ENCODE measurements at regions not wholly inside any gene's neighbourhood (a gene's known extent, or its start where the extent isn't known, plus 50 kb on each side); places are given as distances from the start of the nearest gene placed in this dataset.

DNA sequence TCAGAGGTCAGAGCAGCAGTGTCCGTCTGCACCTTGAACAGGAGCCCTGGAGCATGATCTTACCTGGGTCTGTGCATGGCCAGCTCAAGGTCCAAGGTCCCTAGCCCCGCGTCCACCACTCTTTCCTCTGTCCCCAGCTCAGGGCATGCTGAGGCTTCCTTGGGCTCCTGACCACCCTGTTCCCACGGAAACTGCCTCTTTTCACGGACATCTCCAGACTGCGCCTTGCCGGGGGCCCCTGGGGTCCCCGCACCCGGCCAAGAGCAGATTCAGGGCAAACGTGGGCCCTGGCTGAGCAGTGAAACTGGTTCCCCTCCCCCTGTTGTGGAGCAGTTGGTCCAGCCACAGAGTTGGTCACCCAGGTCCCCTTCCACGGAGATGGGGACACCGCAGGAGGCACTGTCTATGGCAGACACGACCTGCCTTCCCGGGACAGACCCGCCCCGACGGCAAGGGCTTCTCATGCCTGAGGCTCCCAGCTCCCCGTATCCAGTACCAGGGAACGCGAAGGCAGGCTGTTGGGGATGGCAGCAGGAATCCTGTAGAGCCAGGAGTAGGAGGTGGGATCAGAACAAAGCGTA lies 217.4 kb upstream of the PPP2R2D start:
- FAIRE-seq (no peak), DNase-seq (ENCODE audit: insufficient read length, low spot score) (no peak)

GRCh38 chr10:131683941-131684340 lies 216.9 kb upstream of the PPP2R2D start:
- FAIRE-seq (no peak), DNase-seq (ENCODE audit: insufficient read length, low spot score) (no peak)

GRCh38 chr10:131685007-131685406 lies 215.8 kb upstream of the PPP2R2D start:
- DNase-seq (ENCODE audit: insufficient read length, low spot score): no peak
- FAIRE-seq: no peak

DNA sequence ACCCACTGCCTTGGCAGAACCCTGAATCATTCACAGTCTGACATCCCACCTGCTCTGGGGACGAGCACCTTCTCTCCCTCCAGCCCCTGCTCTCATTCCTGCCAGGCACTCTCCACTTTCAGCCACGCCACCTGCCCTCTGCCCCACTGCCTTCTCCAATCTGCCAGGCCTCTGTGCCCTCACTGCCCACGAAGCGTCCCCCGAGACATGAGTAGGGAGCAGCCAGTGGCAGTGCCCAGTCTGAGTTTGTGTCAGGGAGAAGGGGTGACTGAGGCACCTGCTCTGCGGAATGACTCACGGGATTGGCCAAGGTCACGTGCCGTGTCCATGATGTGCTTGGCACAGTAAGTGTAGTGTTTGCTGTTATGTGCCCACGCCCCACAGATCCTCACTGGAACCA lies 215.2 kb upstream of the PPP2R2D start:
- FAIRE-seq: no peak
- no peak for DNase-seq (ENCODE audit: insufficient read length, low spot score)

- DNase-seq (ENCODE audit: insufficient read length, low spot score) (no peak), FAIRE-seq (no peak)
These were observed 213.9 kb upstream of the PPP2R2D start for GRCh38 chr10:131686781-131687420.

GRCh38 chr10:131688304-131688703 lies 212.5 kb upstream of the PPP2R2D start:
- FAIRE-seq: no peak
- DNase-seq (ENCODE audit: insufficient read length, low spot score): no peak

DNA sequence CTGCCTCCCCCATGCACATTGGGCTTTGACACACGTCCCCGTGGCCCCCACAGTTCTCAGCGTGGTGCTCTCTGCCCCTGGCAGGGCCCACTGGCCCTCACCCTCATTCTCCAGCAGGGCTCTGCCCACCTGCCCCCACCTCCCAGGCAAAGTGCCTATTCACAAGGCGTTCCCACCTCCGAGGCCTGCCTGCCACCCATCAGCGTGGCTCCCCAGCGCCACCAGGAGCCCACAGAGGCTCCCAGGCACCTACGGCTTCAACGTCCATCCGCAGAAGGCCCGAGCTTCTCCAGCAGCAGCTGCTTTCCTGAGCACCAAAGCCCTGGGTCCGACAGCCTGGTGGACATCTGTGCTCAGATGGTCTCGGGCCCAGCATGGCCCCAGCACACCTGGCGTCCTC lies 211.8 kb upstream of the PPP2R2D start:
- DNase-seq (ENCODE audit: insufficient read length, low spot score) (no peak), FAIRE-seq (no peak)

- no peak for FAIRE-seq
- no peak for DNase-seq (ENCODE audit: insufficient read length, low spot score)
These were observed 211.3 kb upstream of the PPP2R2D start for GRCh38 chr10:131689486-131689885.

- DNase-seq (ENCODE audit: insufficient read length, low spot score): no peak
- no peak for FAIRE-seq
These were observed 210.7 kb upstream of the PPP2R2D start for GRCh38 chr10:131689954-131690757.

DNA sequence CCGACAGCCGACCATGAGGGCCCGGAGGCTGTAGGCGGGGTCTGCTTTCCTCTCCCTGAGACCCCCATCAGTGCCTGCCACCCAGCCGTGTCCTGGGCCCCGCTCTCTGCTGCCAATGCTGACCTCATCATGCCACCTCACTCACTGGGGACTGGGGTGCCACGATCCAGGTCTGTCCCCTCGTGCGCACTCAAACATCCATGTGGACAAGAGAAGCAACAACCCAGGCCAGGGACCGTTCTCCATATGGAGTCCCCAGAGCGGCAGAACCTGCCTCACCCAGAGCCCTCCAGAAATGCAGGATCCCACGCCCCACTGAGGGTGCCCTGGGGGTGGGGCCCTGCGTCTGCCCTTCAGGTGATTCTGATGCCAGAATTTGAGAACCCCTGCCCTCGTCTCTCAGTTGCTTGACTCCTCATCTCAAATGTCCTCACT lies 210.0 kb upstream of the PPP2R2D start:
- no peak for FAIRE-seq
- DNase-seq (ENCODE audit: insufficient read length, low spot score): no peak

DNA sequence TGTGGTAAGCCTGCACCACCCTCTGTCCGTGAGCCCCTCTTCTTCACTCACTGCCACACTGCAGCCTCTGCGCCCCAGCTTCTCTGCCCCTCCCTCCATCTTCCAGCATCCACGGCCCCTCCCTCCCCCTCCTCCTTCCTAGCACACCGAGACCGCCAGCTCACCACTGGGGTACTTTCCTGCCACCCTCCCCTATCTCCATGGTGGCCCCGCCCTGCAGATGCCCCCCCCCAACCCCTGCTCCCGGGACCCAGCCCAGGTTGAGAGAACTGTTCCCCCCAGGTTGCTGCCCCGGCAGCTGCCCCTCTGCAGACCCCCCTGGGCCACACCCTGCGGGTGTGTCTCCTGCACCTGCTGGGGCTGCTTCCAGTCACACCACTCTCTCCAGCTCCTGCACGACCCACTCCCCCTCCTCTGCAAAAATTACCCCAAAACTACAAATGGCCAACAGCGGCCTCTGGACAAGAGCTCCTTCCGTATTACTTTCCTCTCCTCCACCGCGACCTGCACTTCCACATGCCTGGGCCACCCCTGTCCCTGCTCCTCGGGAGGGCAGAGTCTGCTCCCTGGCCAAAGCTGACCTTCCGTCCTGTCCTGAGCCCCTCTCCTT lies 209.2 kb upstream of the PPP2R2D start:
- no peak for FAIRE-seq
- no peak for DNase-seq (ENCODE audit: insufficient read length, low spot score)

DNA sequence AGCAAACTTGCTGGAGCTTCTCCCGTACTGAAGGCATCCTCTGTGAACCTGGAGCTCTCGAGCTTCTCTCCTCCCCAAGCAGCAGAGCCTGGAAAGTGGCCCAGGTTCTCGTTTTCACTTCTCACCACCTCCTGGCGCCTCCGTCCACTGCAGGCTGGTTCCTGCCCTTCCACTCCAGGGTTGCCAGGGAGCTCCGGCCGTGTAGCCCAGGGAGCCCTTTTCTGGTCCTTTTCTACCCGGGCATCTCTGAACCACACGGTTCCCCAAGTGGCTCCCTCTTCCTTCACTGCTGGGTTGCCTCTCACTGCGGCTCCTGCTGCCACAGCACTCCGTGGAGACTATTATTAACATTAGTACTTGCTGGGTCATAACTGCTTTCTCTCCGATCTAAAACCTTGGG lies 208.6 kb upstream of the PPP2R2D start:
- DNase-seq (ENCODE audit: insufficient read length, low spot score) (no peak), FAIRE-seq (no peak)

DNA sequence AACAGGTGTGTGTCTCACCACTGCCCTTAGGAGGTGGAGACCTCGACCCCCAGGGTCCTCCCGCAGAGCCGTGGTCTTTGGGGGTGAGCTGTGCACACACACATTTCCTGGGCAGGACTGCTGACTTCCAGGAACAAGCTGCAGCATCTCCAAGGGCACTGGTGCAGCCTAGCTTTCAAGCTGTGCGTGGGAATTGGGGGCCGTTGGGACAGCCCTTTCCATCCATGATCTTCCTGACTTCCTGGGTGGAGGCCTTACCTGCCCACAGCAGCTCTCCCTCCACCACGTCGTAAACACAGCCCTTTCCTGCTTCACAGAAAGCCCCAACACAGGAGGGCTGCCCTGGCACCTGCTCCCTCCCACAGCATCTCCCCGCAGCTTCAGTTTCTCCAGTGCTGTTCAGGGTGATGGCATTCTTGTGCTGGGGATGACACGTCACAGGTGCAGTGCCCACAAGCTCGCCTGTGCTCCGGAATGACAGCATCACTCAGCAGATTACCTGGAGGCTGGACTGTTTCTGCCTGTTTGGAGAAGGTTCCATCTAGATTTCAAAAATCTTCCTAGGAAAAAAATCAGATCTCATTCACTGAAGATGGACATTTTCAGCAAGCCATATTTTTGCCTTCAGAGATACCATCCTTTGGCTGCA lies 208.0 kb upstream of the PPP2R2D start:
- FAIRE-seq: no peak
- DNase-seq (ENCODE audit: insufficient read length, low spot score): no peak

DNA sequence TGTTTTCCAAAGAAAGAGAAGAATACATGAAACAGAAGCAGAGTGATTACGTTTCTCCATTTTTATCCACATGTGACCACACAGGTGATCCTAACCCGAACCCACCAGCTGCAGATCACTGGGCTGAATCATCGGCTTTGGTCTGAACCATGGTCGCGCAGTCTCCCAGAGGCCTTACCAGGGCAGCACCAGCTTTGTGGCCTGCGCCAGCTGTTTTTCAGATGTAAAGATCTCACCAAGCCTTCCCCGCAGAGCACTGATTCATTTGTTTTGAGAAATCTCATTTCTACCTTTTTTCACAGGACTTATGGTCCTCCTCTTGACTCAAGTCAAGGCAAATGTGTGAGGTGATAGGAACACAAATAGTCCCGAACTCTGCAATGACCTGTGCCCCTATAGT lies 207.0 kb upstream of the PPP2R2D start:
- DNase-seq (ENCODE audit: insufficient read length, low spot score) (no peak), FAIRE-seq (no peak)

DNA sequence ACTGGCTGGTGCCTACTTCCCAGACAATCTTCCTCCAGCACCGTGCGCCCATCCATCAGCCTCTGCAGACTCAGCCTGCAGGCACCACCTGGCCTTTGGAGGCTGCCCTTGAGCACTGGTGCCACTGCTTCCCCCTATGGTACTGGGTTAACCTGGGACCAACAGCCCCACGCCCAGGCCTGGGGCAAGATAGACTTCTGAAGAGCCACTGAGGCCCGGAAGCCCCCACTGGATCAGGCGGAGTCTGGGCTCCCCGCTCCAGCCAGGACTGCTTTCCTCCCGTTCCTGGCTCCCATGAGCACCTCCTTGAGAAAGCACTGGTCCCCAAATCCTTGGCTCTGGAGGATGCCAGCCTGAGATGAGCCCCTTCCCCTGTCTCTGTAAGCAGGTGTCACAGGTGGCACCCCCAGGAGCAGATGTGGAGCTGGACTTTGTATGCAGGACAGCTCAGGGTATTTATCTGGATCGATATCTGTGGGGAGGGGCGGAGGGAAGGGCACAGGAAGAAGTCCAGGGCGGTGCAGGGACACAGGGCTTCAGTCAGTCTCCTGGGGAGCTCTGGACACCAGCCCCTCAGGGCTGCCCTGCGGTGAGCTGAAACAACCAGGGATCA lies 206.5 kb upstream of the PPP2R2D start:
- DNase-seq (ENCODE audit: insufficient read length, low spot score) (no peak), FAIRE-seq (no peak)

GRCh38 chr10:131694781-131695495 lies 205.9 kb upstream of the PPP2R2D start:
- DNase-seq (ENCODE audit: insufficient read length, low spot score): no peak
- FAIRE-seq: no peak

DNA sequence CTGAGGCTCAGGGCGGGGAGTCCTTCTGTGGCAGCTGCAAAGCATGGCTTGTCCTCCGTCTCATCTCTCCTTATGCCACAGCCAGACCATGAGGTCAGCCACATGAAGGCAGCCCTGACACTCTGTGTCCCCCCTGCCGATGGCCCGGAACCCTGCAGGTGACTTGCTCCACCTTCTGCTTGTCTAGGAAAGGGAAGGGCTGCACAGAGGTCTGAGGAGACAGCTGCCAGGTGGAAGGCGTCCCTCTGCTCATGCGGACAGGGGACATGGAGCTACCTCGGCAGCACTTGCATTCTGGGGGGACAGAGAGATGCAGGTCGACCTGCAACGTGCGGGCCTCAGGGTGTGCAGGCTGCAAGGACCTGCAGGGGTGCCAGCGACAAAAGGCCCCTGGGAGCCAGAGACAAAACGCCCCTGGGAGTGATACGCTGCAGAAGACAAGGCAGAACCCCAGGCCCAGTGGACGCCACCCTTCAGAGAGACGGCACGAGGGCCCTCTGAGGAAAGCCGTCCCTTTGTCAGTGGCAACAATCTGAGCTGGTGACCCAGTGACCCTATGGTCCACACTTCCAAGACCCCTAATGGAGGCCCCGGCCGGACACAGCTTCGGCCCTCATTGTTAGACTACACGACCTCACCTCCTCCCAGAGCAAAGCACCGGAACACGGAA lies 205.2 kb upstream of the PPP2R2D start:
- FAIRE-seq: no peak
- DNase-seq (ENCODE audit: insufficient read length, low spot score): no peak

DNA sequence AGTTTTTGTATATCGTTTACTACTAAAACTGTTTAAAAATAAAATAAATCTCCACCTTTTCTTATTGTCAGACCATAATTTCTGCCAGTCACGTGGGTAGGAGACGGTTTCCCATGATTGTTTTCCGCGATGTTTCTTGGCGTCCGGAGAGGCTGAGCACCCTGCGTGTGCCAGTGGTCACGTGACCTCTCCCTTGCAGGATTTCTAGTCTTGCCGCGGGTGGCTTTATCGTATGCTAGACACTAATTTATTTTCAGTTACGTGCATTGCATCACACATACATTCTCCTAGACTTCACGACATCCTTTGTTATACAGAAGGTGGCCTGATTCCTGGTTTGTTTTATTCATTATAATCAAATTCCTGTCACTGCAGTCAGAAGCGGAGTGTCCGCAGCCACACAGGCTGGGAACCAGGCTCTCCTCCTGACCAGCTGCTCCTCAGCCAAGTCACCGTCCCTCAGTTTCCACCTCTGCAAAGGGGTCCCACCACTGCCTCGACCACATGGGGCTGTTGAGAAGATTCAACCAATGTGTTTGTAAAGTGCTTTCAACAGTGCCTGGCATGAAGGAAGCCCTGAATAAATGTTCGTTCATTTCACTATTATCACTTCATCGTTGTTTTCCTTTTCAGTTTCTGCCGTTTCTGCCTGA lies 203.2 kb upstream of the PPP2R2D start:
- FAIRE-seq (no peak), DNase-seq (ENCODE audit: insufficient read length, low spot score) (no peak)

- DNase-seq (ENCODE audit: insufficient read length, low spot score) (no peak), FAIRE-seq (no peak)
These were observed 202.6 kb upstream of the PPP2R2D start for GRCh38 chr10:131698232-131698631.
